ENCODE measurements at regions not wholly inside any gene's neighbourhood (a gene's known extent, or its start where the extent isn't known, plus 50 kb on each side); places are given as distances from the start of the nearest gene placed in this dataset.

DNA sequence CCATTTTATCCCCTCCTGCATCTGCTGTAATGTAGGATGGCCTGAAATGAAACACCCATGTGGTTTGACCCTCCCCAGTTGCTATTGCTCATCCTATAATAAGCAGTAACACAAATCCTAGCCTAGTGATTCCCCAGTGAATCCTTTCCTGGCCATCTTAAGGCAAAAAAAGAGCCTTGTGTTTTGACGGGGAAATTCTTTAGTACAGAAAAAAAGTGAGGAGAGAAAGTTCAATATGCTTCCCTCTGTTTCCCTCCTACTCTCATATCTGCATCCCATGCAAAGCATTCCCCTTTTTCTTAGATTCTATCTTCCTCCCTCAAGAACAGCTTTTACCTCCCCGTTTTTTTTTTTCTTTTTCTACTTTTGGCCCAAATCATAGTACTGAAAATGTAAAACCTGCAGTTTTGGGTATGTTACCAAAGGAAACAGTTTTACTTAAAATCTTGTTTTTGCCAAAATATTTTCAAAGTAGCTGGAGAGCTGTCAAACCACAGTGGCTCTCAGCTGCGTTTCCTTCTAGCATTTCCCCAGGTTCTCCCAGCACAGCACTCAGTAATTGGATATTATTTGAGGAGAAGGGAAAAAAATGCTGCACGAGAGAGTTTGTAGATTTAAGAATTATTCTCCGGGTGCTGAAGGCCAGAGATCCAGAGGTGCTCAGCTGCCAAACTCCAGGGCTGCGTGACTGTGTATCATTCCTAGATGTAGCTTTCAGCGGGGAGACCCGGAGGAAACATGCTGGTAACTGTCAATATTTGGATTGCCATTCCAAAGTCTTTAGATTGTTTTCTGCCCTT, 321.4 kb downstream of the NPR3 start:
- DNase-seq (ENCODE audit: low read depth in 1 of 2, low spot score in 1 of 2) (no peak), ATAC-seq (peak; percentile 34 to 47; a peak in 1 of 6 replicates), FAIRE-seq (no peak)
- POLR2A ChIA-PET, result no interaction called here
- CTCF ChIA-PET, result no interaction called here
- peak overlapping the region; percentile 34; the same call in 1 of the 3 replicates for H3K4me2 ChIP-seq
- TF ChIP-seq CBX8 (IDR thresholded peaks at IDR 0.05) (no peak), RFX5 (IDR thresholded peaks at IDR 0.05) (no peak), ZC3H11A (IDR thresholded peaks at IDR 0.05) (no peak), FOSL2 (IDR thresholded peaks at IDR 0.05) (no peak), FOSL2 (CRISPR knock-in tag; IDR thresholded peaks at IDR 0.05) (no peak), PHF8 (IDR thresholded peaks at IDR 0.05; ENCODE audit: borderline replicate concordance, low read depth) (no peak), ZFP36 (IDR thresholded peaks at IDR 0.05; ENCODE audit: borderline replicate concordance, partially characterized antibody) (no peak), CBX2 (IDR thresholded peaks at IDR 0.05; ENCODE audit: borderline replicate concordance, low read depth) (no peak), CHD2 (IDR thresholded peaks at IDR 0.05; ENCODE audit: low read length, partially characterized antibody) (no peak), RCOR1 (IDR thresholded peaks at IDR 0.05; ENCODE audit: low read depth, low read length) (no peak), POLR2AphosphoS2 (conservative IDR thresholded peaks at IDR 0.05; ENCODE audit: low read length) (no peak), SMC3 (IDR thresholded peaks at IDR 0.05) (no peak), NFE2L2 (conservative IDR thresholded peaks at IDR 0.05; ENCODE audit: low read length) (no peak), EHF (CRISPR knock-in tag; IDR thresholded peaks at IDR 0.05) (no peak), MAFK (IDR thresholded peaks at IDR 0.05; ENCODE audit: partially characterized antibody) (no peak), ZNF302 (CRISPR knock-in tag; IDR thresholded peaks at IDR 0.05) (no peak)
- TF ChIP-seq, protein P1, sequence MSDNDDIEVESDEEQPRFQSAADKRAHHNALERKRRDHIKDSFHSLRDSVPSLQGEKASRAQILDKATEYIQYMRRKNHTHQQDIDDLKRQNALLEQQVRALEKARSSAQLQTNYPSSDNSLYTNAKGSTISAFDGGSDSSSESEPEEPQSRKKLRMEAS (IDR thresholded peaks at IDR 0.05), result no peak
- TF ChIP-seq, protein P2, sequence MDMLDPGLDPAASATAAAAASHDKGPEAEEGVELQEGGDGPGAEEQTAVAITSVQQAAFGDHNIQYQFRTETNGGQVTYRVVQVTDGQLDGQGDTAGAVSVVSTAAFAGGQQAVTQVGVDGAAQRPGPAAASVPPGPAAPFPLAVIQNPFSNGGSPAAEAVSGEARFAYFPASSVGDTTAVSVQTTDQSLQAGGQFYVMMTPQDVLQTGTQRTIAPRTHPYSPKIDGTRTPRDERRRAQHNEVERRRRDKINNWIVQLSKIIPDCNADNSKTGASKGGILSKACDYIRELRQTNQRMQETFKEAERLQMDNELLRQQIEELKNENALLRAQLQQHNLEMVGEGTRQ (IDR thresholded peaks at IDR 0.05), result no peak
- no peak overlapping the region for H3K4me3 ChIP-seq
- no peaks in the 10 kb centered on the region for H3K9me3 ChIP-seq
- 0 out of 3 replicates have a peak, but pooled peaks cover 3% of the 10 kb centered on the region for H3K4me1 ChIP-seq
- 38% methylated on average over 8 of the region's 8 CpGs for WGBS (ENCODE audit: missing lambda C conversion rate)
- no peak overlapping the region for H3K27ac ChIP-seq

DNA sequence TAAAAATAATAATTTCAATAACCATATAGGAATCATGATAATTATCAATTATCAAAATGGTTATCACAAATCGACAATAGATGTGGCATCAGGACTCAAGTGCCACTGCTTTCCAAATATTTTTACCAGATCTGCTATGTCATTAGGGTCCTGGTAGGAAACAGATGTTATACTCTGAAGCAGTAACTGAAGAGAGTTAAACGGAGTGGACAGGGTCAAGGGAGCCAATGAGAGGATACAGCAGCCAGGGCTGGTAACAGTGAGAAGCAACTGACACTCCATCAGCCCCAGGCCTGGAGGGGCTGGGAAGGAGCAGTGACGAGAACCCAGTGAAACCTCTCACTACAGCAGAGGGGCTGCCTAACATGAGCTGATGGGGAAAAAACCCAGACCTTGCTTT, 322.4 kb downstream of the NPR3 start:
- Histone ChIP-seq H3K4me3 (no peak overlapping the region), H3K4me1 (0 out of 3 replicates have a peak, but pooled peaks cover 3% of the 10 kb centered on the region), H3K27ac (no peak overlapping the region), H3K9me3 (no peaks in the 10 kb centered on the region), H3K4me2 (no peak overlapping the region)
- CTCF ChIA-PET, result interaction anchor here (0.6 kb wide), 1 partner anchor 289 kb away, joined by 4 read pairs; no protein-coding TSS in a partner anchor
- FAIRE-seq, result no peak
- 80% methylated on average over 3 of the region's 3 CpGs for WGBS (ENCODE audit: missing lambda C conversion rate)
- POLR2A ChIA-PET, result no interaction called here
- no peak for DNase-seq (ENCODE audit: low read depth in 1 of 2, low spot score in 1 of 2)
- ATAC-seq, result no peak
- TF ChIP-seq ZFP36 (IDR thresholded peaks at IDR 0.05; ENCODE audit: borderline replicate concordance, partially characterized antibody), result no peak
- TF ChIP-seq, protein P3, sequence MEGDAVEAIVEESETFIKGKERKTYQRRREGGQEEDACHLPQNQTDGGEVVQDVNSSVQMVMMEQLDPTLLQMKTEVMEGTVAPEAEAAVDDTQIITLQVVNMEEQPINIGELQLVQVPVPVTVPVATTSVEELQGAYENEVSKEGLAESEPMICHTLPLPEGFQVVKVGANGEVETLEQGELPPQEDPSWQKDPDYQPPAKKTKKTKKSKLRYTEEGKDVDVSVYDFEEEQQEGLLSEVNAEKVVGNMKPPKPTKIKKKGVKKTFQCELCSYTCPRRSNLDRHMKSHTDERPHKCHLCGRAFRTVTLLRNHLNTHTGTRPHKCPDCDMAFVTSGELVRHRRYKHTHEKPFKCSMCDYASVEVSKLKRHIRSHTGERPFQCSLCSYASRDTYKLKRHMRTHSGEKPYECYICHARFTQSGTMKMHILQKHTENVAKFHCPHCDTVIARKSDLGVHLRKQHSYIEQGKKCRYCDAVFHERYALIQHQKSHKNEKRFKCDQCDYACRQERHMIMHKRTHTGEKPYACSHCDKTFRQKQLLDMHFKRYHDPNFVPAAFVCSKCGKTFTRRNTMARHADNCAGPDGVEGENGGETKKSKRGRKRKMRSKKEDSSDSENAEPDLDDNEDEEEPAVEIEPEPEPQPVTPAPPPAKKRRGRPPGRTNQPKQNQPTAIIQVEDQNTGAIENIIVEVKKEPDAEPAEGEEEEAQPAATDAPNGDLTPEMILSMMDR (IDR thresholded peaks at IDR 0.05), result no peak
- TF ChIP-seq ESRRA (IDR thresholded peaks at IDR 0.05; ENCODE audit: borderline replicate concordance, low read length), result no peak
- TF ChIP-seq NR3C1 (IDR thresholded peaks at IDR 0.05), result no peak
- TF ChIP-seq, protein P4, sequence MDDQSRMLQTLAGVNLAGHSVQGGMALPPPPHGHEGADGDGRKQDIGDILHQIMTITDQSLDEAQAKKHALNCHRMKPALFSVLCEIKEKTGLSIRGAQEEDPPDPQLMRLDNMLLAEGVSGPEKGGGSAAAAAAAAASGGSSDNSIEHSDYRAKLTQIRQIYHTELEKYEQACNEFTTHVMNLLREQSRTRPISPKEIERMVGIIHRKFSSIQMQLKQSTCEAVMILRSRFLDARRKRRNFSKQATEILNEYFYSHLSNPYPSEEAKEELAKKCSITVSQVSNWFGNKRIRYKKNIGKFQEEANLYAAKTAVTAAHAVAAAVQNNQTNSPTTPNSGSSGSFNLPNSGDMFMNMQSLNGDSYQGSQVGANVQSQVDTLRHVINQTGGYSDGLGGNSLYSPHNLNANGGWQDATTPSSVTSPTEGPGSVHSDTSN (IDR thresholded peaks at IDR 0.05), result no peak
- no peak for TF ChIP-seq ZSCAN20 (CRISPR knock-in tag; IDR thresholded peaks at IDR 0.05)
- TF ChIP-seq HOXA7 (CRISPR knock-in tag; IDR thresholded peaks at IDR 0.05), result no peak
- no peak for TF ChIP-seq FOSL2 (IDR thresholded peaks at IDR 0.05)
- no peak for TF ChIP-seq FOSL2 (CRISPR knock-in tag; IDR thresholded peaks at IDR 0.05)
- TF ChIP-seq HEYL (CRISPR knock-in tag; IDR thresholded peaks at IDR 0.05), result no peak
- TF ChIP-seq KDM1A (IDR thresholded peaks at IDR 0.05; ENCODE audit: low read depth), result no peak
- no peak for TF ChIP-seq FOSB (CRISPR knock-in tag; IDR thresholded peaks at IDR 0.05)
- no peak for TF ChIP-seq POLR2AphosphoS2 (conservative IDR thresholded peaks at IDR 0.05; ENCODE audit: low read length)
- TF ChIP-seq EP300 (IDR thresholded peaks at IDR 0.05), result no peak
- TF ChIP-seq CHD2 (IDR thresholded peaks at IDR 0.05; ENCODE audit: low read length, partially characterized antibody), result no peak
- TF ChIP-seq, protein P5, sequence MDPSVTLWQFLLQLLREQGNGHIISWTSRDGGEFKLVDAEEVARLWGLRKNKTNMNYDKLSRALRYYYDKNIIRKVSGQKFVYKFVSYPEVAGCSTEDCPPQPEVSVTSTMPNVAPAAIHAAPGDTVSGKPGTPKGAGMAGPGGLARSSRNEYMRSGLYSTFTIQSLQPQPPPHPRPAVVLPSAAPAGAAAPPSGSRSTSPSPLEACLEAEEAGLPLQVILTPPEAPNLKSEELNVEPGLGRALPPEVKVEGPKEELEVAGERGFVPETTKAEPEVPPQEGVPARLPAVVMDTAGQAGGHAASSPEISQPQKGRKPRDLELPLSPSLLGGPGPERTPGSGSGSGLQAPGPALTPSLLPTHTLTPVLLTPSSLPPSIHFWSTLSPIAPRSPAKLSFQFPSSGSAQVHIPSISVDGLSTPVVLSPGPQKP (IDR thresholded peaks at IDR 0.05; ENCODE audit: low read depth, low read length), result no peak
- TF ChIP-seq EHMT2 (IDR thresholded peaks at IDR 0.05; ENCODE audit: low read depth), result no peak

Measured in A549 (cell line).